Renal cortical epithelial cell (primary cell): ENCODE measurements at regions not wholly inside any gene's neighbourhood (a gene's known extent, or its start where the extent isn't known, plus 50 kb on each side); places are given as distances from the start of the nearest gene placed in this dataset.

ENCODE experiments used
- DNase-seq: peaks from one replicate; pipeline ENCODE4 v3.0.0-alpha.2; 2011; ENCODE audit warnings: low read depth

DNA sequence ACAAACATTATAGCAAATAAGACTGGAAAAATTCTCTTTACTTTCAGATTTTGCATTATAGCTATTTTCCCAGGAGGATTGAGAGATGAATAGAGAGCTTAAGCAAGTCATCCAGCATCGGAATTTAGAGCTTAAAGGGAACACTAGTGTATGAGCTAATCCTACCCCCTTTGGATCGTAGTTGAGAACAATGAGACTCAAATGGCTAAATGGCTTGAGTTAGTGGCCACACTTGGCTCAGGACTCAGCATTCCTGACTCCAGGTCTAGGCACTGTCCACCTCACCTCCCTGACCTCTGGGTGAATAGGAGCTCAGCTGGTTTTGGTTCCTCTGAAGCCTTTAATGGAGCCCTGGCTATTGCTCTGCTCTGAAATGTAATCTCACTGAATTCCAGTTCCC is 97.5 kb upstream of the CXCR4 start:
- no peak for DNase-seq

DNA sequence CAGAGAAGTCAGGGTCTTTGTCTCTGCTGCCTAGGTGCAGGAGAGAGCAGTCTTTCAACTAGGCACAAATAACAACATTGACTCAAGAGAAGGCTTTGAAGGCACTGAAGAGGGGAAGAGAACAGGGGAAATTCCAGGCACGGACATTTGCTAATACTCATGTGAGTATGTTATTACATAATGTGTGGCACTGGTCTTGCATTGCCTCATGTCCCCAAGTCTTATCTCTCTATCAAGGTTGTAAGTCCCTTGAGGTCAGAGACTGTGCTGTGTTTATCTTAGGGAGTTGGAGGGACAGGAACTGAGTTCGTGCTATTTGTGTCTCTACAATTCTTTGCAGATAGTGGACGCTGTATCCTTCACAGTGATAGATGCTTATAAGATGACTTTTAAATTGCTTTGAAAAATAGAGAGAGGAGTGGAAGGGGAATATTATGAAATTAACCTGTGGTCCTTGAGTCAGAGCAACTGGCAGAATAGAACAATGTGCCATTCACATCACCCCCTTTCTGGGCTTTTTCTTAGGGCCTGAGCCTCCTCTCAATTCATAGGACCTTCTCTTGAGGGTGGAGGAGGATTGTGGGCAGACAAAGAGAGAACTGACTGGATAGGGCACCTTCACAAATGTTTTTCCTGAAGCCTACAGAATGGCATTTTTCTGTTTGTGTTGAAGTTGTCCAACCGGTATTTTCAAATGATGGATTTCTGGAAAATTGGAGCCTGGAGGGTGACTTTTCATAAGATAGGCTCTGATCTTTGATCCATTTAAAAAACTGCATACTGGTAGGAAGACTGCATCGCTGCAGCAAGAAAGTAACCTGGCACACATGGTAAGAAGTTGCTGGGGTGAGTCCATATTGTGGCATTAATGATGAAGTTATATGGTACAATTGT is 96.6 kb upstream of the CXCR4 start:
- DNase-seq: no peak

DNA sequence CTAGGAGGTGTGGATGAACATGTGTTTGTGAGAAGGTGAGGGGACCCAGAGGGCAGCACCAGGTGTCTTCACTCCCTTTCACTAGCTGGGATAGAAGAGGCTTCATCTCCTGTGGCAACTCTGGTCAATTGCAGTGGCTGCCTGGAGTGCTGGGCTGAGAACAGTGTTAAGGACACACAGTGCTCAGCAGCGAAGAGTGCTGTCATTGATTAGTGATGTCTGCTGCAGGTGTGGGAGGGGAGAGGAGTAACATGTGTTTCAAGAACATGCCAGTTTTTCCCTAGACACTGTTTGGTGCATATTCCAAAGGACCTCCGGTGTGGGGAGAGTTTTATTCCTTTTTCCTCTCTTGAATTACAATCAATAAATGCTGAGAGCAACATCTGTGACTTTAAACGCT is 95.9 kb upstream of the CXCR4 start:
- DNase-seq: no peak

DNA sequence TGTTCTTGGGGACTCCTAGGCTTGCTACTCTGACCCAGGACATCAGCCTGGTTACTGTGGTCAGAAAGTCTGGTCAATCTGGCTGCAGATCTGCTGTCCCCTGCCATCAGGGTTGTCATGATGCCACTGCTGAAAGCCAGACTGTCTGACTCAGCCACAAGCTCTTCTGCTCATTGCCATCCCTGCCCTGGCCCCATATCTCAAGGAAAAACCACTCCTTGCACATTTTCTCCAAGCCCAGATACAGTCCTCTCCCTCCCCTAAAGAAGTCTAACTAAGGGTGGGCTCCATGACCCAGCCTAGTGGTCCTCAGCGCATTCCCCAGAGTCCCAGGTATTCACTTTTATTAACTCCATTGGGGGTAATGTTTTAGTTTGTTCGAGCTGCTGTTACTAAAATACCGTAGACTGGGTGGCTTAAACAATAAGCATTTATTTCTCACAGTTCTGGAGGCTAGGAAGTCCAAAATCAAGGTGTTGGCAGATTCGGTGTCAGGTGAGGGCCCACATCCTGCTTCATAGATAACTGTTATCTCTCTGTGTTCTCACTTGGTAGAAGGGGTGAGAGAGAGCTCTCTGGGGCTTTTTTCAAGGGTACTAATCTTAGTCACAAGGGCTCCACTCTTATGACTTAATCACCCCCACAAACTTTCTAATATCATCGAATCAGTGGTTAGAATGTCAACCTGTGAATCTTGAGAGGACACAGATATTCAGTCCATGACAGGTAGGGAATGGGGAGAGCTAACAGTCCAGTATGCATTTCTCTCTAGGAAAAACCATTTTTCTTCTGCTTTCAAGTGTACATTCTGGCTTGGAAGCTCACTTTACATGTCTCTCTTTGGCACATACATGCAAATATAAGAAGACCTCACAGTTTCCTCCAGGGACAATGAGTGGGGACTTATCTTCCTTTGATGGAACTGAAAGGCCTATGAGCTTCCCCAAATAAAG is 94.8 kb upstream of the CXCR4 start:
- no peak for DNase-seq

DNA sequence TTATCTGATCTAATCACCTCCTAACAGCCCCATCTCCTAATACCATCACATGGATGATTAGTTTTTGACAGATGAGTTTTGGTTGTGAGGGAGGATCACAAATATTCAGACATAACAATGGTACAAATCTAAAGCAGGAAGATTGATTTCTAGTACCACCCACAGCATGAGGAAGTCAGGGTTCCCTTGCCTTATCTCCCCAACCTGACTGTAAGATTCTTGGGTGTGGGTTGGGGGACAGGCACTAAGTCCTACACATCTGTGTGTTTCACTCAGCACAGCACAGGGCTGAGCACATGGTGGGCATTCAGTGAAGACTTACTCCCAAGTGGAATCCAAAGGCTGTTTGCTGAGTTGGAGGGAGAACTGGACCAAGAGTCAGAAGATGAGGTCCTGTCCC is 93.8 kb upstream of the CXCR4 start:
- no peak for DNase-seq

DNA sequence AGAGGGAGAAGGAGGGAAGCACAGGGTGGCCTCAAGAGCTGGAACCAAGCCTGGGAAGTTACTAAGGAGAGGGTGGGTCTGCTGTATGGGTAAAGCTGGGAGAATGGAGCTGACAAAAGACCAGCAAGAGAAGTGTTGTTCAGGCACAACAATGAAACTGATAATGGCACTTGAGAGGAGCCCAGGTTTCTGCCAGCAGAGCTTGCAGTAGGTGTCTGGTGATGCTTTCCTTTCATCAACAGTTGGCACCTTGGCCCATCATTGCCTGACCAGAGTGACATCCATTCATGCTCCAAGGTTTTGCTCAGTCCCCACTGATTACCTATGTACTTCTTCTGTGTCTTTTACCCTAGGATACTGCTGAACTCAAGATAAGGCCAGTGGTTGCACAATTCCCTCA is 92.9 kb upstream of the CXCR4 start:
- DNase-seq: no peak

DNA sequence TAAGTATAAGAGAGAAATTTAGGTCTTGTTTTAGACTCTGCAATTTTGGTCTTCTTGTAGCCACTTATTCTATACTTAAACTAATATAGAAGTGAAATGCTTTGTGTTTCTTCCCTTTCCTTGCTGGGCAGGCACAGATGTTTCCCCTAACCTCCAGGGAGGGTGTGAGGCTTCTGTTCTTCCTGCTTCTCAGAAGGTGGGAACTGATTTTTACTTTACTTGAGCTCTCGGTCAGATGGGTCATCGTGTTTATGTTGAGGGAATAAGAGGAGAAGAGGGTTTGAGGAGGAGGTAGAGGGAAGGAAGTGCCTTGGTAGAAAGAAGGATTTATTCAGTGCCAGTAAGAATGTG is 92.5 kb upstream of the CXCR4 start:
- DNase-seq: no peak

DNA sequence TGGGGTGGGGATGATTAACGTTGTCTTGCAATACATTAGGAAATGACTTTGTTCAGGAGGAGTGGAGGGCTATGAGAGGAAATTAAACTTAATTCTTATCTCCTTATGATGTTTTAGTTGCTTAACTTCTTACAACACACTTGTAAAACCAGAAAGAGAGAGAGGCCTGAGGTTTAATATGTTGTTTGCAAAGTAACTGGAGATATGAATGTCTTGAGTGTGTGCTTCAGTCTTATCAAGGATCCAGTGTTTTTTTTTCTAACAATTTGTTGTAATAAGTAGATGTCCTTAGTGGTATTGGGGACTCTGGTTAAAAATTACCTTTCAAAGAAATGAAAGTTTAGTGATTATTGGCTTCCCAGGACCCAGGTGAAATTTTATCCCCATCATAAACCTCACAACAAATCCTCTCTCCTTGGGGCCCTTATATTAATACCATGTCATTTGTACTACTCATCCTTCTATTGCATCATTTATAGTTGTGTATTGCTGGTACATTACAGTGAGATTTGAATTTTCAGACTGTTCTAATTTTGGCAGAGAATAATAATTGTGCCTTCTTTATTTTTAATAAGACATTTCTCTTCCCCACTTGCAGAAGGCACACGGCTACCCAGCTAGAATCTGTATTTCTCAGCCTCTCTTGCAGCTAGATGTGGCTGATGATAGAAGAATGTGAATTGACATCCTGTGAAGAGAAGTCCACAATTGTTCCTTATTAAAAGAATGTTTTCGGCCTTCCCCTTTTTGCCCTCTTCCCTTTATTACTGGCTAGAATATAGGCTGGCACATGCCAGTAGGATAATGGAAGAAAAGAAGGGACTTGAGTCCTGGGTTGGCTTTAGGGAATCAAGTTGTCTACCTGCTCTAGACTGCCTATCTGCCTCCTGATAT is 91.9 kb upstream of the CXCR4 start:
- no peak for DNase-seq

DNA sequence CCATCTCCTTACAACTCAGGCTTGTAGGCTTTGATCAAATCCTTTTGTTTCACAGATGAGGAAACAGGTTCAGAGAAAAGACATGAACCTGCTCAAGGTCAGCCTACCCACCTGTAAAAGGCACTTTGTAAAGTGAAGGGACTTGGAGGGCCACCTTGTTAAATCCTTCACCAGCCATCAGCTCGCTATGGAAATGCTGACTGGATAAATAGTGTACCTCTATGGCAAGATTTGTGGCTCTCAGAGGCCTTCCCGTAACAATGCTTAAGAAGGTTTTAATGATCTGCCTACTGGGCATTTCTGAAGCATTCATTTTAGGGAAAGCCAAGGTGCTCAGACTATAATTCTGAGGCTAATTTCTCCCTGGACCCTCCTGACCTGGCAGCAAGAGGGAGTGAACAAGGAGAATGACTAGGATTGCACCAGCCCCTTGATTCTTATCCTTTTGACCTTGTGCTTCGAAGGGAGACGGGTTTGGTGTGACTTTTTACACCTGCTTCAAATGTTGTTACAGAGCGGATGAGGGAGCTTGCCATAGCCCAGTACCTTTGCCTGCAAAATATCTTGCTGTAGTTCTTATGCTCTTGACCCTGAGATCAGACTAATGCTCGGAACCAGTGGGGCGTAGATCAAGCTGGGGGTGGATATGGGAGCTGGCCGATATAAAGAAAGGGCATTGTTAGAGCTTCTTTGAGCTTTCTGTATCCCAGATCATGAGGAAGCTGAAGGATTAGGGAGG is 90.9 kb upstream of the CXCR4 start:
- DNase-seq: no peak

DNA sequence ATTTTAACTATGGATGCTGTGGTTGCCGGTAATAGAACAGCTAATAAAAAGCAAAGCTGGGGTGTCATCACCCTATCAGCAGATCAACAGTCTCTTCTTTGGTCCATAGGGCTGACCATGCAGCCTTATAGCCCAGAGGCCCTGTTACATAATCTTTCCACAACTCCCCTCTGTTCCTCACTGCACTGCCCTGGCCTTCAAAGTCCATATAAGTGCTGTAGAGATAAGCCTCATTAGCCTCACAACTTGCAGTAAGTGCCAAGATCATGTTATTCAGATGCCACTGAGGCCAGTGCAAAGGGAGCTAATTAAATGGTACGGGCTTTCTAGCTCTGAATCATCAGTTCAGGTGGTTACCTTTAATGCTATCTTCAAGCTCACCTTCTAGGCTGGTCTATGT is 89.7 kb upstream of the CXCR4 start:
- DNase-seq: no peak

DNA sequence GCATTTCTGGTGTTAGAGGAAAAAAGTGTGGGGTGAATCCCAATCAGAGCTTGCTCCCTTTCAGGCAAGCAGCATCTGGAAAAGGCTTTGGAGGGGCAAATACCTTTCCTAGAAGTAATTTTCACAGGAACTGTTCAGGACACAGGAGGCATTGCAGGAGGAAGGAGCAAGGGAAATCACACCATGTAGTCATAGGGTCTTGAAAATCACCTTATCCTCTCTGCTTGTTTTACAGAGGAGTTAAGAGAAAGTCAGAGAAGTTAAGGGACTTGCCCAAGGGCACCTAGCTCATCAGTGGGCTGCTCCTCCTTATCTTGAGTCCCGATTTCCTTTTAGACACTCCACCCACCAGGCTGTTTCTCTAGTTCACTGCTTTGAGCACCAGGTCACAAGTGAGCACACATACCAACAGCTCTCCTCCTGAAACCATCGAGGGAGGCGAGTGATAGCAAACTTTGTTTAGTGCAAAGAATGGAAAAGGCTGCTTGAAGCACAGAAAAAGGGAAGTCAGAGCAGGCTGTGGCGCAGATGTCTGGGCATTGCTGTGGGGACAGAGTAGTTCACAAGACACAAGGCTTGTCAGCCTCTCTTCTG is 89.2 kb upstream of the CXCR4 start:
- no peak for DNase-seq

DNA sequence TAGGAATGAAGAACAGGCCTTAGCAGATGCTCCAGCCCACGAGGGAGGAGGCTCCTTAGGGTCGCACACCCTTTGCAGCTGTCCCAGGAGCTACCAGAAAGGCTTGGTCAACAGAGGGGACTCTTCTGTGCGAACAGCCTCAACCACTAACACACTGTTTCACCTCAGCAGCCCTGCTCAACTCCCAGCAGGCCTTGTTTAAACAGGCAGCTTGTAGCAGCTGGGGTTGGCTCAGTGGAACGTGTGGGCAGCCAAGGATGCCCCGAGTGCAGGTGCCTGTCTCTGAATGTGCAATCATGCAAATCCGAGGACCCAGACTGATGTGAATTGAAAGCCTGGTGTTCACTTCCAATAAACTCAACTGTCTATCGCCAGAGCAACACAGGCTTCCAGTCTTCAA is 88.7 kb upstream of the CXCR4 start:
- DNase-seq: no peak

DNA sequence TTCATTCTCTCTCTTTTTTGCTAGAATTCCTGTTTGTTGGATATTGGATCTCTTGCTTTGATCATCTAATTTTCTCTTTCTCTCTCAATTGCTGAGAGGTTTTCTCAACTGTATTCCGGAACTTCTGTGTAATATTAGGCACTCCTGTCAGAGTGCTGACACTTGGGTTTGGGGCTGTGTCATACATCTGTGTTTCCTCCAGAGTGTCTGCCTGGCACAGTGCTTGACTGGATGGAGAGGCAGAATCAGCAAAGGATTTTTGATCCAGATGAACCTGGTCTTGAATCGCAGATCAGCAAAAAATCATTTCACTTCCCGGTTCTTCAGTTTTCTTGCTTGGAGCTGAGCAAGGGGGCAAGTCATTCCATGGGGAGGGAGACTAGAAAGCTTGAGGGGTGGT is 87.7 kb upstream of the CXCR4 start:
- no peak for DNase-seq

DNA sequence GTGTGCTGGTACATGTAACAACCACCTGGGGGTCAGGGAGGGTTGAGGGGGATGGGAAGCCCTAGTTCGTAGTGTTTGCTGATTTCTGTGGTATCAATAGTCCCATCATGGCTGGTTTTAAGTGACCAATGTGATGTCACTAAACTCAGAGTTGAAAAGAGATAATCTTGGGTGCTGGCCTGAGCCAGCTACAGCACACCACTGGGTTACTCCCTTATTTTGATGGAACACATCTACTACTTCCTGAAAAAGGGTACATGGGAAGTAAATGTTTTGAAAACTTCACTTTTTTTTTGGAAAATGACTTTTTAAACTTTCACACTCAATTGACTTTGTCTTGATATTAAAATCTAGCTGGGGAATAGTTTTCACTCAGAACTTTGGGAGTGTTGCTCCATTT is 87.0 kb upstream of the CXCR4 start:
- no peak for DNase-seq

DNA sequence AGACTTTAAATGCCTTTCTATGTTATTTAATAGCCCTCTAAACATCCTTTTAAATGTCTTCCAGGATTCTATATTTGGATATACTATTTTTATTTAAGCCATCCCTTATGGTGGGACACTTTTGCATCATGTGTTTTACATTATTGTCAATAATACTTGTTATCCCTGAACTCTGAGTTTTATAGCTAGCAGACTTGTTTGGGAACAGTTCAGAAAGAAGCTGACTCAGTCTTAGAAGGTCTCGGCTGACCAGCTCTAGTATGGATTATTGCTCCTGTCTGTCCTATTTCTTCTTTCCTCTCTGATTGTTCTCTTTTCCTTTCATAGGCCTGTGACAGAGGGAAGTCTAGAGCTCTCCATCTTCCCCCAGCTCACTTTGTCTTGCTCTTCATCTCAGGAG is 77.3 kb upstream of the CXCR4 start:
- peak; percentile 52 for DNase-seq

DNA sequence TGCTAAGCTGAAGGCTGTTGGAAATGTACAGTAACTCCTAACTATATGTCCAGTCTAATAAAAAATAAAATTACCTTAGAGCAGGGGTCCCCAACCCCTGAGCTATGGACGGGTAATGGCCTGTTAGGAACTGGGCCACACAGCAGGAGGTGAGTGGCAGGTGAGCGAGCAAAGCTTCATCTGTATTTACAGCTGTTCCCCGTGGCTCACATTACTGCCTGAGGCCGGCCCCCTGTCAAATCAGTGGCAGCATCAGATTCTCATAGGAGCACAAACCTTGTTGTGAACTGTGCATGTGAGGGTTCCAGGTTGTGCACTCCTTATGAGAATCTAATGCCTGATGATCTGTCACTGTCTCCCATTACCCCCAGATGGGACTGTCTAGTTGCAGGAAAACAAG is 73.1 kb upstream of the CXCR4 start:
- DNase-seq: no peak

DNA sequence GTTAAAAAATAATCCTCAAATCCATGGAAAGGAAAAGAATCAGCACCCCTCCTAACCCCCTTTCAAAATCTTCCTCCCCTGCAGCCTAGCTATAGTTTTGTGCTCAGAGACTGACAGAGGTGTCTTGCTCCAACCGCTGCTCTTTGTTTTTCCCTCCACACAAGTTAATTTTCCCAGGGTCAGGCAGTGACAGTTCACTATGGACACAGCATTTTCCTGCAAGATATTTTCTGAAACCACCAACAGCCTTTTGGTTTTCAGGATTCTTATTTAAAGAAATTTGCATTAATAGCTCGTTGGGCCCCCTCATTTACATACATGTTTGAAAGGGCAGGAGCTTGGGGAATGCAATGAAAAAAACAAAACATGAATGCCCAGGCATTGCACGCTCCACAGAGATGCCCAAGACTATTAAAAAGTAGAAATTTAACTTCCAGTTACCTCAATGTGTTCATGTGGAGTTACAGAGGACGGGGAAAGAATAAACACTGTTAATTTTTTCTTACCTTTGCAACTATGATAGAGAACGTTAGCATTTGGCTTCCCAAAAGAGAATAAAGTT is 71.4 kb upstream of the CXCR4 start:
- peak; percentile 72 for DNase-seq

DNA sequence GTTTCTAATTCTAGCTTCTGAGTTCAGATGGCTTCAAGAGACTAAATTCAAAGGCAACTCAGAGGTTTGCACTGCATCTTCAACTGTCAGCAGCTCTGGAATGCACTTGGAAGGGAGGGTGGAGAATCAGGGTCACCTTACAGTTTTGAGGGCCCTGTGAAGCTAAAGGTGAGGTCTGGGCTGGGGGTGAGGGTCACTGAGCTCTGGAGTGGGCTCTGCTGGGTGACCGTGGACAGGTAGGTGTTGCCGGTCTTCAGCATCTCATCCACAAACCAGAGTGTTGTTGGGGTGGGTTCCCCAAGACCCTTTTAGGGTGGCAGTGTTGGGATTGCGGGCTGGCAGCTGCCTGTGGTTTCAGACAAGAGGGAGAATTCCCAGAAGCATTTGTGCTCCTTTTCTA is 70.1 kb upstream of the CXCR4 start:
- no peak for DNase-seq

DNA sequence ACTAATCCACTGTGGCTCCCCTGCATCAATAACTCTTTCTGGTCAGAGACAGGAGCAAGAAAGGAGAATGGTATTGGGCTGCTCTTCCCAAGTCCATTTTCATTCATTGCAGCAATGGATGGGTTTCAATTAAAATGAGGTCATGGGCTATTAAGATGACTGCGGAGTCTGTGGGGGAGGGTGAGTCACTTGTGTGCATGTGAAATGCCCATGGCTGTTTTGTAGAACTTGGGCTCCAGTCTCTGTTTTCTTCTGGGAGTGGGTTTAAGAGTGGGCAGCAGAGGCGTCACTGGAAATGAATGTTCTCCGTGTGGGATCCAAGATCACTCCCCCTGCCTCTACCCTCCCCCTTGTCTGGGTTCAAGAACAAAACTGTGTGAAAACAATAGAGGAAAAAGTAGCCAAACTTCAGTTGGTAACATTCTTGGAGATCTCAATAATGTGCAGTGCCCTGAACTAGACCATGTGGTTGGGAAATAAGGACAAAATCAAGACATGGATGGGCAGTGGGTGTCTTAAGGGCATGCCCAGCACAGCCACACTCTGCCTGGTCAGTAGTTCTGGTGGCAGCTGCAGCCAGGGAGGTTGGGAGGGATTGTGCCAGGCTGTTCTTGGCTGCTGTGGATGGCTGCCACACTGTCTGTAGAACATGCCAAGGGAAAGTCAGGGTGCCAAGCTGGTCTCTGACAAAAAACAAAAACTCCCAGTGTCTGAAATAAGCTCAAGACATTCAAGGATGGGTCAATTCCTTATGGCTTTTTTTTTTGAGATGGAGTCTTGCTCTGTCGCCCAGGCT is 68.2 kb upstream of the CXCR4 start:
- peak; percentile 77 for DNase-seq

DNA sequence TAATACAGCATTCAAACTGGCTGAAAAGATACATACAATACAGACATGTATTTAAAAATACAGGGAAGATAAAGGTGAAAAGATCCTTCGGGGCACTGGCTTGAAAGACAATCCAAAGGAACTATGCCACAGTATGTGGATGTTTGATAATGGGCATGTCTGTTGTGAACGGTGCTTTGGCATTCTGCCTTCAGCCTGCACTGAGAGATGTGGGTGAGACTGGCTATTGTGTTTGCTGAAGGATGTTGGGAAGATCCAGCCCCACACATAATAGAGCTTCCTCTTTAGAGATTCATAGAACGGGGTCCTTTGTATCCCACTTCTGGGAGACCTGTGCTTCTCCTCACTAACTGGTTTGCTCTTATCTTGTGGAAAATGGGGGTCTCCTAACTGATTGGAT is 65.1 kb upstream of the CXCR4 start:
- DNase-seq: no peak
